Epidermal melanocyte (primary cell): ENCODE measurements at regions not wholly inside any gene's neighbourhood (a gene's known extent, or its start where the extent isn't known, plus 50 kb on each side); places are given as distances from the start of the nearest gene placed in this dataset.
"Not testable (repeated sequence)": the region's sequence is repeated elsewhere in the genome, so short reads cannot be mapped to it uniquely, and the experiment has no call there.

Experiments used
- DNase-seq: peaks from one replicate; pipeline ENCODE4 v3.0.0; 2011; ENCODE audit warnings: low spot score; ENCODE audit not compliant: insufficient read length

DNA sequence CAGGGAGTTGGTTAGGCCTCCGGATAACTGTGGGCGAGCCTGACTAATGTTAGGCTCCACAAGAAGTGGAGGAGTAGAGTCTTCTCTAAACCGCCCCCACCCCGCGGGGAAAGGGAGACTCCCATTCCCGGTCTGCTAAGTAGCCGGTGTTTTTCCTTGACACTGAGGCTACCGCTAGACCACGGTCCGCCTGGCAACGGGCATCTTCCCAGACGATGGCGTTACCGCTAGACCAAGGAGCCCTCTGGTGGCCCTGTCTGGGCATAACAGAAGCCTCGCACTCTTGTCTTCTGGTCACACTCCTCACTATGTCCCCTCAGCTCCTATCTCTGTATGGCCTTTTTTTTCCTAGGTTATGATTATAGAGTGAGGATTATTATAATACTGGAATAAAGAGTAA is 1410.7 kb downstream of the UQCRFS1 start:
- DNase-seq = not testable (repeated sequence)

DNA sequence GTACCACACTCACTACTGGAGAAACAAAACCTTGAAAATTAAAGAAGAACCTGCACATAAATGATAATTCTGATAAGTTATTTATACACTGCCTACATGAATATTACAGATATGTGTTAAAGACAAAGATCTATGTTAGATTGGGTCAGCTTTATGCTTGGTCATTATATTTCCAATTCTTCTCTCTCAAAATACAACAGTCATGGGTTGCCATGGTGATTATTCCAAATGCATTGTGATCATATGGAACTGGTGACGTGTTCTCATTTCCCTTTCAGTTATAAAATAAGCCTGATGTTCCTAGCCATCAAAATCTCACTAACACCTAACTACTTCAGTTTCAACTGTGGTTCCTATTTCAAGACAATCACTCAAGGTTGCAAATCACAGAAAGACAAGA is 1416.4 kb downstream of the UQCRFS1 start:
- DNase-seq = no peak

DNA sequence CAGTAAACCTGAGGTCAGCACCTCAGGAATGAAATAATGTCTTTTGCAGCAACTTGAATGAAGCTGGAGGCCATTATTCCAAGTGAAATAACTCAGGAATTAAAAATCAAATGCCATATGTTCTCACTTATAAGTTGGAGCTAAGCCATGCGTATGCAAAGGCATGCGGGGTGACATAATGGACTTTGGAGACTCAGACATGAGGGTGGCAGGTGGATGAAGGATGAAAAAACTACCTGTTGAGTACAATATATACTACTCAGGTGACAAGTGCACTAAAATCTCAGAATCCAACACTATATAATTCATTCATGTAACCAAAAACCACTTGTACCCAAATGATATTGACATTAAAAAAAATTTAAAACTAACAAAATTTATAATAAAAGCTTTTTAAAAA is 1416.9 kb downstream of the UQCRFS1 start:
- no peak for DNase-seq

DNA sequence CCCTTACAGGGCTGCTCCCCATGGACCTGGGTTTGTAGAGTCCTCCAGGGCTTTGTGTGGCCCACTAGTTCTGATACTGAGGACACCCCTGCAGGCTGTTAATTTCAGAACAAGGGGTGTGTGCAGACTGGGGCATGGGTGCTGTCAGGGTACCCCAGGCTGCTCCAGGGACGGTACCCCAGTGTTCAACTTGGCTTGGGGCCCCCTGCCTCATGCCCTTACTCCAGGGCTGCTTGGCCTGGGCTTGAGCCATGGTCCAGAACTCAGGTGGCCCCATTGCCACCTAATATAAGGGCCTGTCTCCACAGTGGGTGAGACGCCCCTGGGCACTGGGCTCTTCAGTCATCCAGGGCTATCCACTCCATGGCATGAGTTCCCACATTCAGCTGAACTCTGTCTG is 1417.6 kb downstream of the UQCRFS1 start:
- DNase-seq = no peak

DNA sequence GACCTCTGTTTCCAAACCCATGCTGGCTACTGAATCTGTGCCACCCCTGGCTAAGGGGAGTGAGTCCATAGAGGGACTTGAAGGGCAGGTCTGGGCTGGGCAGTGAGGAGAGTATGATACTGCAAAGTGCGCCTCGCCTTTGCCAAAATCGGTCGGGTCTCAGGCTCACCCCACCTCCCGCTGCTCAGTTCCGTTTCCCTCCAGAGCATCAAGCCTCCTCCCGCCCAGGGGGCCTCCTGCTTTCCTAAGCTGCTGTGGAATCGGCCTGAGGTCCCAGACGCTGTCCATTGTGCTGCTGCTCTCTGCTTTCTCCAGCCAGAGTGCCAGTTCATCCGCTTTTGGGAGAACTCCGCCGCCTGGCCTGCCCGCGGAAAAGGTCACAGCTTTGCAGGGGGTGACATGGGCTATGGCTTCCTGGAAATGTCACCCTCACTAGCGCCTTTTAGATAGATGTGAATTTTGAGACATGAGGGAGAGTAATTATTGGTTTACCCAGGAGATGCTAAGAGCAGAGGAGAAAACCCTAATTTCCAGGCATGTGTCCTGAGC is 1418.4 kb downstream of the UQCRFS1 start:
- DNase-seq = no peak

DNA sequence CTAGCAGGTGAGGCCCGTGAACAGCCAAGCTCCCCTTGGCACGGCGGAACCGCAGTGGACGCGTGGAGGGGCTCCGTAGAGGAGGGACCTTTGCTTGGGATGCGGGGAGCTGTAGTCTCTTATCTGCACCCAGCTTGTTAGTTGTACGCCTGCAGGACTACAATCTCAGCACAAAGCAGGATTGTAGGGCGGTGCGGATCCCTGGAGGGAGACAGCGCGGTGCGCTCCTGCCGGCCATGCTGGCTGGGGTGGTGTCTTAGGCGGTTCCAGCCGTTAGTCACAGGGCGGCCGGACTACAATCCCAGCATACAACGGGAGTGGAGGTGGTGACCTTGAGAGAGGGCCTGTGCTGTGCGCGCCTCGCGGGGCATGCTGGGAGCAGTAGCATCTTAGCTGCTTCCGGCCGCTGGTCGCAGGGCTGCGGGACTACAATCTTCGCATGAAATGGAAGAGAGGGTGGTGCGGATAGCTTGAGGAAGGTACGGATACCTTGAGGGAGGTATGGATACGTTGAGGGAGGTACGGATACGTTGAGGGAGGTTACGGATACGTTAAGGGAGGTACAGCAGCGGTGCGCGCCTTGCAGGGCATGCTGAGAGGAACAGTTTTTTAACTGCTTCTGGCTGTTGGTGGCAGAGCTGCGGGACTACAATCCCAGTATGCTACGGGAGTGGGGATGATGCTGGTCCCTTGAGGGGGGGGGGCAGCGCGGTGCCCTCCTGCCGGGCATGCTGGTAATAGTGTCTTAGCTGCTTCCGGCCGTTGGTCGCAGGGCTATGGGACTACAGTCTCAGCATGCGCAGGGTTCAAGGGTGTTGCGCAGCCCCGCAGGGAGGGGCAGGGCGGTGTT is 1419.1 kb downstream of the UQCRFS1 start:
- DNase-seq = peak; percentile 82

DNA sequence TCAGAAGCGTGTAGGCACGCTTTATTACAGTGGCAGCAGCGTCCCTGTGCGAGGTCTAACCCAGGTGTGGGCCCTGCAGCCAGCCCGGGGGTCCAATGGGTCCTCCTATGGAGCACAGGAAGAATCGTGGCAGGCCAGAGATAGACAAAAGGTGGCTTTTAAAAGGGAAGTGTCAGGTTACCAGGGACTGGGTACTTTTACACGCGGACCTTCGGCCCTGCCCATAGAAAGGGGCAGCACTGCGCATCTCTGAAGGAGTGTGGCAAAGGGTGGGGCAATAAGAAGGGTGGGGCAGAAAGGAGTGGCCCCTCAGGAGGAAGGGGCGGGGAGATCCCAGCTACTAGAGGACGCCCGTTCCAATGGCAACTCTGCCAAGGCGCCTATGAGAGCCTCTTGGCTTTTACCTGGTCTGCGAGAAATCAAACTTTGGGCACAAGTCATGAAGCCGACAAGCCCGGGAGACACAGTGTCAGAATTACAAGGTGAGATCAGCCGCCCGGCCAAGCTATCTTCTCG is 1419.8 kb downstream of the UQCRFS1 start:
- peak; percentile 34 for DNase-seq

DNA sequence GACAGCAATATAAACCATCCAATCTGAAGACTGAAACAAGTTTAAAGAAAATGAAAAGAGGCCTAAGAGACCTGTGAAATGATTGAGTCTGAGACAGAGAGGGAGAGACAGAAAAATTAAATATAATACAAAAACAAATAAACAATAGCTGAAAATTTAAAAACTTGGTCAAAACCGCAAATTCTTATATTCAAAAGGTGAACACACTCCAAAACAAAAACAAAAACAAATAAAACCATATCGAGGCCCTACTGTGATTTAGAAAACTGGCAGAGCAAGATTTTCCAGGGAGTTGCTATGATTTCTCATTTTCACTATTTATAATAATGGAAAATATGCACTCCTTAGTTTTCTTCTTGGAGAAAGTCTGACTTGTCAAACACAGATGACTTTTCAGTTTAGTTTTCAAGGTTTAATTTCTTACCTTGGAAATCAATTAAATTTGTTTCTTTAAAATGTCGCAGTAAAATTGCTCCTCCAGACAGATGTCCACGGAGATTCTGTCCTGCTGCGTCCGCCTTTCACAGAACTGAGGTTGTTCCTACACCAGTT is 1420.3 kb downstream of the UQCRFS1 start:
- DNase-seq = no peak

DNA sequence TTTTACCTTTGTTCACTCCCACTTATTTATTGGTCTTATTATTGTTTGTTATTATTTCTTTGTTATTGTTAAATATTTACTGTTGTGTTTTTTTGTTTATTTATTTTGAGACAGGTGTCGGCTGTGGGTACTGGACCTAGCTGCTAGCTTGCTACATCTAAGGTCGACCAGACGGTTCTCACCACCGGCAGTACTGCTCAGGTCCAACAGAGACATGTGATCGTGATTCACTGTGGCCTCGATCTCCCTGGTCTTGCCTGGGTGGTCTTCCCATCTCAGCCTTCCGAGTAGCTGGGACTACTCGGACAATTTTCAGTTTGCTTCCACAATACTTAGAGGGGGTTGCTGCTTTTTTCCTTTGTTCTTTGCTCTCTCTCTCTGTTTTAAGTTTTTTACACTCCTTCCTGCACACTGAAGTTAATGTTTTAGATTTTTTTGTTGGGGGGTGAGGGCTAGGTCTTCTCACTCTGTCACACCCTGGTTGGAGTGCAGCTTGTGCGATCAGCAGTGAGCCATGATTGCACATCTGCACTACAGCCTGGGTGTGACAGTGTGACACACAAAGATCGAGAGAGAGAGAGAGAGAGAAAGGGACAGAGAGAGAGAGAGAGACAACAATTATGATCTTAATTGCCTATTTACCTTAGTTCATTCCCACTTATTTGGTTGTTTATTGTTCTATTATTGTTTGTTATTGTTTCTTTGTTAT is 1432.4 kb downstream of the UQCRFS1 start:
- no peak for DNase-seq

DNA sequence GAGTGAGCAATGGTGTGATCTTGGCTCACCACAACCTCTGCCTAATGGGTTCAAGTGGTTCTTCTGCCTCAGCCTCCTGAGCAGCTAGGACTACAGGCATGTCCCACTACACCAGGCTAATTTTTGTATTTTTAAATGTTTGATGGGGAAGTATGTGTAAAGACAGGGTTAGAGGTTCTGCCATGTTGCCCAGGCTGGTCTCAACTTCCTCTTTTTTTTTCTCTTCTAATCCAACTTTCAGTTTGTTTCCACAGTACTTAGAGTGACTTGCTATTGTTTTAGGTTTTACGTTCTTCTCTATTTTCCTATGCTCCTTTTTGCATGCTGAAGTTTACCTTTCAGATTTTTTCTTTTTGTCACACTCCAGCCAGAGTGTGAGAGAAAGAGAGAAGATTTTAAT is 1433.0 kb downstream of the UQCRFS1 start:
- no peak for DNase-seq

DNA sequence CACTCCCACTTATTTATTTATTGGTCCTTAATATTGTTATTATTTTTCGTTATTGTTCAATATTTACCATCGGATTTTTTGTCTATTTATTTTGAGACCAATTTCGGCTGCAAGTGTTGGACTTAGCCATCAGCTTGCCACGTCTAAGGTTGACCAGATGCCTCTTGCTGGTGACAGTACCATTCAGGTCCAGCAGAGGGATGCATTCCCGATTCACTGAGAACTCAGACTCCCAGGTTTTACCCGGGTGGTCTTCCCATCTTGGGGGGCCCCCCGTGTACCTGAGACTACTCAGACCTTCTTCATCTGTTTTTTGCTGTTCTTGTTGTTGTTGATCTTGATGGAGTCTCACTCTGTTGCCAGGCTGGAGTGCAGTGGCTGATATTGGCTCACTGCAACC is 1435.2 kb downstream of the UQCRFS1 start:
- DNase-seq = no peak

DNA sequence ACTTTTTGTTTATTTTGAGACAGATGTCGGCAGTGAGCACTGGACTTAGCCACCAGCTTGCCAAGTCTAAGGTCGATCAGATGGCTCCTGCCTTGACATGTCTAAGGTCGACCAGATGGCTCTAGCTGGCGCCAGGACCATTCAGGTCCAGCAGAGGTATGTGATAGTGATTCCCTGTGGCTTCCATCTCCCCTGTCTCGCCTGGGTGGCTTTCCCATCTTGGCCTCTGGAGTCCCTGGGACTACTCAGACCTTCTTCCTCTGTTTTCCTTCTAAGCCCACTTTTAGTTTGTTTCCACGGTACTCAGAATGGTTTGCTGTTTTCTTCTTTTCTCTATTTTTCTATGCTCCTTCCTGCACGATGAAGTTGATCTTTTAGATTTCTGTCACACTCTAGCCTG is 1435.7 kb downstream of the UQCRFS1 start:
- DNase-seq = no peak

DNA sequence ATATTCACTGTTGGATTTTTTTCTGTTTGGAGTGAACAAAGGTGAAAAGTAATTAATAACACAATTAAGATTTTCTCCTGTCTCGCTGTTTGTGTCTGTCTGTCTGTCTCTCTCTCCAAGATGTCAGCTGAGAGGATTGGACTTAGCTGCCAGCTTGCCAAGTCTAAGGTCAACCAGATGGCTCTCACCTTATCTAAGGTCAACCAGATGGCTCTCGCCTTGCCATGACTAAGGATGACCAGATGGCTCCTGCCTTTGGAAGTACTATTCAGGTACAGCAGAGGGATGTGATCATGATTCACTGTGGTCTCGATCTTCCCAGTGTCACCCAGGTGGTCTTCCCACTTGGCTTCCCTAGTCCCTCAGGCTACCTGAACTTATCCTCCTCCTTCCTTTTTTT is 1436.4 kb downstream of the UQCRFS1 start:
- no peak for DNase-seq

DNA sequence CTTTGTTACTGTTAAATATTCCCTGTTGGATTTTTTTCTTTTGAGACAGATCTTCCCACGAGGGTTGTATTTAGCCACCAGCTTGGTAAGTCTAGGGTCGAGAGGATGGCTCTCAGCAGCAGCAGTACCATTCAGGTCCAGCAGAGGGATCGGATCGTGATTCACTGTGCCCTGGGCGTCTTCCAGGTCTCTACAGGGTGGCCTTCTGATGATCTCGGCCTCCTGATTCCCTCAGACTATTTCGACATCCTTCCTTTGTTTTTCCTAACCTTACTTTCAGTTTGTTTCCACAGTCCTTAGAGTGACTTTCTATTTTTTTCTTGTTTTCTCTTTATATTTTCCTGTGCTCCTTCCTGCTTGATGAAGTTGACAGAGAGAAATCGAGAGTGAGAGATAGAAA is 1436.9 kb downstream of the UQCRFS1 start:
- DNase-seq = no peak

DNA sequence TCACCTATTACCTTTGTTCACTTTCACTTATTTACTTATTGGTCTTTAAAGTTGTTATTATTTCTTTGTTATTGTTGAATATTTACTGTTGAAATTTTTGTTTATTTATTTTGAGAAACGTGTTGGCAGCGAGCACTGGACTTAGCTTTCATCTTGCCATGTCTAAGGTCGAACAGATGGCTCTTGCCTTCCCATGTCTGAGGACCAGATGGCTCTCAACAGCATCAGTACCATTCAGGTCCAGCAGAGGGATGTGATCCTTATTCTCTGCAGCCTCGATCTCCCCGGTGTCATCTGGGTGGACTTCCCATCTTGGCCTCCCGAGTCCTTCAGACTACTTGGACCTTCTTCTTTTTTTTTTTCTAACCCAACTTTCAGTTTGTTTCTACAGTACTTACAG is 1437.6 kb downstream of the UQCRFS1 start:
- no peak for DNase-seq

DNA sequence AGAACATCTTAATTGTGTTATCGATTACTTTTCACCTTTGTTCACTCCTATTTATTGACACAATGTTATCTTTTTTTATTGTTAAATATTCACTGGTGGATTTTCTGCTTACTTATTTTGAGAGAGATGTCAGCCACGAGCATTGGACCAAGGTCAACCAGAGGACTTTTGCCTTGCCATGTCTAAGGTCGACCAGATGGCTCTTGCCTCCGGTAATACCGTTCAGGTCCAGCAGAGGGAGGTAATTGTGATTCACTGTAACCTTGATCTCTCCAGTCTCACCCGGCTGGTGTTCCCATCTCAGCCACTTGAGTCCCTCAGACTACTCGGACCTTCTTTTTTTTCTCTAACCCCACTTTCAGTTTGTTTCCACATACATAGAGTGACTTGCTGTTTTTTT is 1438.1 kb downstream of the UQCRFS1 start:
- DNase-seq = no peak

DNA sequence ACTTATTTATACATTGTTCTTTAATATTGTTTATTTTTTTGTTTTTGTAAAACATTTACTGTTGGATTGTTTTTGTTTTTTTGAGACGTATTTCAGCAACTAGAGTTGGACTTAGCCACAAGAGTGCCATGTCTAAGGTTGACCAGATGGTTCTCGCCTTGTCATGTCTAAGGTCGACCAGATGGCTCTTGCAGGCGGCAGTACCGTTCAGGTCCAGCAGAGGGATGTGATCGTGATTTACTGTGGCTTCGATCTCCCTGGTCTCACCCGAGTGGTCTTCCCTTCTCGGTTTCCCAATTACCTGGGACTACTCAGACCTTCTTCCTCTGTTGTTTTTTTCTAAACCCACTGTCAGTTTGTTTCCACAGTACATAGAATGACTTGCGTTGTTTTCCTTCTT is 1438.6 kb downstream of the UQCRFS1 start:
- DNase-seq = no peak

DNA sequence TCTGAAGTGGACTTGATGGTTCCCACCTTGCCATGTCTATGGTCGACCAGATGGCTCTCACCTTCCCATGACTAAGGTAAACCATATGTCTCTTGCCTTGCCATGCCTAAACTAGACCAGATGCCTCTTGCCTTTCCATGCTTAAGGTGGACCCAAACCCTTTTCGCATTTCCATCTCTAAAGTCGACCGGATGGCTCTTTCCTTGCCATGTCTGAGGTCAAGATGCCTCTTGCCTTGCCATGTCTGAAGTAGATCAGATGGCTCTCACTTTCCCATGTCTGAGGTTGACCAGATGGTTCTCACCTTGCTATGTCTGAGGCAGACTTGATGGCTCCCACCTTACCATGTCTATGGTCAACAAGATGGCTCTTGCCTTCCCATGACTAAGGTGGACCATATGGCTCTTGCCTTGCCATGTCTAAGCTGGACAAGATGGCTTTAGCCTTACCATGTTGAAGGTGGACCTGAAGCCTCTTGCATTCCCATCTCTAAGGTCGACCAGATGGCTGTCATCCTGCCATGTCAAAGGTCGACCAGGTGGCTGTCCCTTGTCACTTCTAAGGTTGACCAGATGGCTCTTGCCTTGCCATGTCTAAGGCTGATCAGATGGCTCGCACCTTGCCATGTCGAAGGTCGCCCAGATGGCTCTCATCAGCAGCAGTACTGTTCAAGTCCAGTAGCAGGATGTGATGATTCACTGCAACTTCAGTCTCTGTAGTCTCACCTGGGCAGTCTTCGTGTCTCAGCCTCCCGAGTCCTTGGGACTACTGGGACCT is 1439.4 kb downstream of the UQCRFS1 start:
- DNase-seq = no peak

DNA sequence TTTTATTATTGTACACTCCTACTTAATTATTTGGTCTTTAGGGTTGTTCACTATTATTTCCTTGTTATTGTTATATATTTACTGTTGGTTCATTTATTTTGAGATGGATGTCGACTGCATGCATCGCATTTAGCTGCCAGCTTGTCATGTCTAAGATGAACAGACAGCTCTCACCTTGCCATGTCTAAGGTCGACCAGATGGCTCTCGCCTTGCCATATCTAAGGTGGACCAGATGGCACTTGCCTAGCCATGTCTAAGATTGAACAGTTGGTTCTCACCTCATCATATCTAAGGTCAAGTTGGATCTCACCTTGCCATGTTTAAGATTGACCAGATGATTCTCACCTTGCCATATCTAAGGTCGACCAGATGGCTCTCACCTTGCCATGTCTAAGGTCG is 1440.9 kb downstream of the UQCRFS1 start:
- no peak for DNase-seq

DNA sequence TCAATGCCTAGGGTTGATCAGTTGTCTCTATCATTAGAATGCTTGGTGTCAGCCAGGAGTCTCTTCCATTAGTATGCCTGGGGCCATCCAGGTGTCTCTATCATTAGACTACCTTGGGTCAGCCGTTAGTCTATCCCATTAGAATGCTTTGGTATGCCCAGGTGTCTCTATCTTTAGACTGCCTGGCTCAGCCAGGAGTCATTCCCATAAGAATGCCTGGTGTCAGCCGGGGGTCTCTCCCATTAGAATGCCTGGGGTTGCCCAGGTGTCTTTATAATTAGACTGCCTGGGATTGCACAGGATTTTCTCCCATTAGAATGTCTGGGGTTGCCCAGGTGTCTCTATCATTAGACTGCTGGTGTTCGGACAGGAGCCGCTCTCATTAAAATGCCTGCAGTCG is 1442.9 kb downstream of the UQCRFS1 start:
- no peak for DNase-seq

DNA sequence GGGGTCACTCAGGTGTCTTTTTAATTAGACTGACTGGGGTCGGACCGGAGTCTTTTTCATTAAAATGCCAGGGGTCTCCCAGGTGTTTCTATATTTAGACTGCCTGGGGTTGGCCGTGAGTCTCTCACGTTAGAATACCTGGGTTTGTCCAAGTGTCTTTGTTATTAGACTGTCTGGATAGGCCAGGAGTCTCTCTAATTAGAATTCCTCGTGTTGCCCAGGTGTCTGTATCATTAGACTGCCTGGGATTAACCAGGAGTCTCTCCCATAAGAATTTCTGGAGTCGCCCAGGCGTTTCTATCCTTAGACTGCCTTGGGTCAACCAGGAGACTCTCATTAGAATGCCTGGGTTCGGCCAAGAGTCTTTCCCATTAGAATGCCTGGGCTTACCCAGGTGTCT is 1445.7 kb downstream of the UQCRFS1 start:
- DNase-seq = no peak
